ENCODE measurements at regions not wholly inside any gene's neighbourhood (a gene's known extent, or its start where the extent isn't known, plus 50 kb on each side); places are given as distances from the start of the nearest gene placed in this dataset.
"Not testable (repeated sequence)": the region's sequence is repeated elsewhere in the genome, so short reads cannot be mapped to it uniquely, and the experiment has no call there.

DNA sequence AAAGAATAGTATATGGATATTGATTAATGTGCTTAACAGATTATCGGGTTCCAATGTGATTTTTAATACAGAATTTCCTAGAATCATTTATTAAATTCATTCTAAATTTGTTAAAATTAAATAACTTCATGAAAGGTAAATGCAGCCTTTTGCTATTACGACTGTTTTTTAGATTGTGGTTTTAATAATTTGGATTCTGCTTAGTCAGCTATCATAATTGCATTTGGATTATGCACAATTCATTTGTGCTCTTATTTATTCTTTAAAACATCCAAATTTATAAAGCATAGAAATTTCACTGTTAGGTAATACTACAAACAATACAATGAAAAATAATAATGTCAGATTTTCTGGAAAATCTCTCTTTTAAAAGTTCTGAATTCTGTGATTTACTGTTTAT, 1598.5 kb downstream of the EFNA5 start:
- no peaks in the 10 kb centered on the region for H4K20me1 ChIP-seq (ENCODE audit: insufficient read depth, low read length)
- no peaks in the 10 kb centered on the region for H3K36me3 ChIP-seq (ENCODE audit: insufficient read depth, low read length)
- H3F3A ChIP-seq (ENCODE audit: insufficient read depth, low read length) = no peaks in the 10 kb centered on the region
- no peaks in the 10 kb centered on the region for H3K9me2 ChIP-seq (ENCODE audit: low read depth, low read length)
- H3K79me2 ChIP-seq (ENCODE audit: insufficient read depth, low read length) = no peaks in the 10 kb centered on the region
- H3K4me1 ChIP-seq (ENCODE audit: insufficient read depth, low read length, severe bottlenecking) = no peaks in the 10 kb centered on the region
- TF ChIP-seq, protein P1, sequence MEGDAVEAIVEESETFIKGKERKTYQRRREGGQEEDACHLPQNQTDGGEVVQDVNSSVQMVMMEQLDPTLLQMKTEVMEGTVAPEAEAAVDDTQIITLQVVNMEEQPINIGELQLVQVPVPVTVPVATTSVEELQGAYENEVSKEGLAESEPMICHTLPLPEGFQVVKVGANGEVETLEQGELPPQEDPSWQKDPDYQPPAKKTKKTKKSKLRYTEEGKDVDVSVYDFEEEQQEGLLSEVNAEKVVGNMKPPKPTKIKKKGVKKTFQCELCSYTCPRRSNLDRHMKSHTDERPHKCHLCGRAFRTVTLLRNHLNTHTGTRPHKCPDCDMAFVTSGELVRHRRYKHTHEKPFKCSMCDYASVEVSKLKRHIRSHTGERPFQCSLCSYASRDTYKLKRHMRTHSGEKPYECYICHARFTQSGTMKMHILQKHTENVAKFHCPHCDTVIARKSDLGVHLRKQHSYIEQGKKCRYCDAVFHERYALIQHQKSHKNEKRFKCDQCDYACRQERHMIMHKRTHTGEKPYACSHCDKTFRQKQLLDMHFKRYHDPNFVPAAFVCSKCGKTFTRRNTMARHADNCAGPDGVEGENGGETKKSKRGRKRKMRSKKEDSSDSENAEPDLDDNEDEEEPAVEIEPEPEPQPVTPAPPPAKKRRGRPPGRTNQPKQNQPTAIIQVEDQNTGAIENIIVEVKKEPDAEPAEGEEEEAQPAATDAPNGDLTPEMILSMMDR (IDR thresholded peaks at IDR 0.05; ENCODE audit: low read length) = no peak
- no peak for TF ChIP-seq EZH2 (IDR thresholded peaks at IDR 0.05; ENCODE audit: borderline replicate concordance, low read length)
- no peak overlapping the region for H3K4me2 ChIP-seq (ENCODE audit: low read length)
- H3K27ac ChIP-seq (ENCODE audit: low read depth, low read length, poor library complexity, severe bottlenecking) = no peak overlapping the region
- no peak overlapping the region for H3K4me3 ChIP-seq (ENCODE audit: low read depth, low read length, poor library complexity, severe bottlenecking)
- no peak overlapping the region for H2AFZ ChIP-seq (ENCODE audit: low read length)
- no peaks in the 10 kb centered on the region for H3K27me3 ChIP-seq (ENCODE audit: insufficient read depth, low read length)
- H3K9ac ChIP-seq (ENCODE audit: low read length) = no peak overlapping the region
- H3K9me3 ChIP-seq (ENCODE audit: low read length) = no peaks in the 10 kb centered on the region

DNA sequence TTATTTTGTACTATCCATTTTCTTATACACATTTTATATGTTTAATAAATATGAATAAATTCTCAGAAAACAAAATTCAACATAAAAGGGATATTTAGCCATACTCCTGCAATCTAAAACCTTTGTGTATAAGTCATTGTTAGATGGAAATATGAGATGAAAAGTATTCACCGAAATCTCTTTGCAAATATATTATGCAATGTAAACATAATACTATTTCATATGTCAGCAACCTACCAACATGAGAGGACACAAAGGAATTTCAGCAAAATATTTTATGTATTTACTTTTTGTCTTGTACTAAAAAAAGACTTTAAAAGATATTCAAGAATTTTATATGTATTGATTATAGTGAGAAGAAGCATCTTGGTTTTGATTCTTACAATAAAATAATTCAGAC, 1623.4 kb downstream of the EFNA5 start:
- H3K4me3 ChIP-seq (ENCODE audit: low read depth, low read length, poor library complexity, severe bottlenecking) = no peak overlapping the region
- H3K36me3 ChIP-seq (ENCODE audit: insufficient read depth, low read length) = no peaks in the 10 kb centered on the region
- H3K4me1 ChIP-seq (ENCODE audit: insufficient read depth, low read length, severe bottlenecking) = no peaks in the 10 kb centered on the region
- no peak overlapping the region for H3K27ac ChIP-seq (ENCODE audit: low read depth, low read length, poor library complexity, severe bottlenecking)
- H3K9me3 ChIP-seq (ENCODE audit: low read length) = no peaks in the 10 kb centered on the region
- TF ChIP-seq, protein P1 (IDR thresholded peaks at IDR 0.05; ENCODE audit: low read length) = no peak
- no peak for TF ChIP-seq EZH2 (IDR thresholded peaks at IDR 0.05; ENCODE audit: borderline replicate concordance, low read length)
- no peak overlapping the region for H3K9ac ChIP-seq (ENCODE audit: low read length)
- no peak overlapping the region for H2AFZ ChIP-seq (ENCODE audit: low read length)
- no peak overlapping the region for H3K4me2 ChIP-seq (ENCODE audit: low read length)
- H3K9me2 ChIP-seq (ENCODE audit: low read depth, low read length) = no peaks in the 10 kb centered on the region
- no peaks in the 10 kb centered on the region for H3K79me2 ChIP-seq (ENCODE audit: insufficient read depth, low read length)
- no peaks in the 10 kb centered on the region for H4K20me1 ChIP-seq (ENCODE audit: insufficient read depth, low read length)
- H3K27me3 ChIP-seq (ENCODE audit: insufficient read depth, low read length) = no peaks in the 10 kb centered on the region
- no peaks in the 10 kb centered on the region for H3F3A ChIP-seq (ENCODE audit: insufficient read depth, low read length)

DNA sequence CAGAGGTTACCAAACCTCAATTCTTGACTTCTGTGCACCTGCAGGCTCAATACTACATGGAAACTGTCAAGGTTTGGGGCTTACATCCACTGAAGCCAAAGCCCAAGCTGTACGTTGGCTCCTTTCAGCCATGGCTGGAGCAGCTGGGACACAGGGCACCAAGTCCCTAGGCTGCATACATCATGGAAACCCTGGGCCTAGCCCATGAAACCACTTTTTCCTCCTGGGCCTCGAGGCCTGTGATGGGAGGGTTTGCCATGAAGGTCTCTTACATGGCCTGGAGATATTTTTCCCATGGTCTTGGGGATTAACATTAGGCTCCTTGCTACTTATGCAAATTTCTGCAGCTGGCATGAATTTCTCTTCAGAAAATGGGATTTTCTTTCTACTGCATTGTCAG, 1638.7 kb downstream of the EFNA5 start:
- H3K4me2 ChIP-seq (ENCODE audit: low read length); H3K27ac ChIP-seq (ENCODE audit: low read depth, low read length, poor library complexity, severe bottlenecking); H3K9me2 ChIP-seq (ENCODE audit: low read depth, low read length); H3K27me3 ChIP-seq (ENCODE audit: insufficient read depth, low read length); H3K36me3 ChIP-seq (ENCODE audit: insufficient read depth, low read length); H3K9me3 ChIP-seq (ENCODE audit: low read length); H3K9ac ChIP-seq (ENCODE audit: low read length); H3F3A ChIP-seq (ENCODE audit: insufficient read depth, low read length); H3K79me2 ChIP-seq (ENCODE audit: insufficient read depth, low read length); H3K4me3 ChIP-seq (ENCODE audit: low read depth, low read length, poor library complexity, severe bottlenecking); H3K4me1 ChIP-seq (ENCODE audit: insufficient read depth, low read length, severe bottlenecking); H2AFZ ChIP-seq (ENCODE audit: low read length); H4K20me1 ChIP-seq (ENCODE audit: insufficient read depth, low read length): not testable (repeated sequence)

DNA sequence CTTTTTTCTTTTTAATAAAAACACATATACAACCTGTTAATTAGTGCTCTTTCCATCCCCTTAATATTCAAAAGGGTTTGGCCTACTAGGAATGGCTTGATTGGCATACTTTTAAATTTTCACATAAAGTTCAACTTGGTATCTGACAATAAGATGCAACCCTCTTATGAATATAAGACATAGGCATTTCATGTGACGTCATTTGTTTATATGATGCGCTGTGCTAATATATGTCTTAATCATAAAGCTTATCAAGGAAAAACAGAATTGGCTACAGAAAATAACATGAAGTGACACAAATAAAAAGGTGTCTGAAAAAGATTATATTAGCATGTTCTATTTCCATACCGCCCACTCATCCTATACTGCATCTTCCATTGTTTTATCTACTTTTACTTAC, 1642.4 kb downstream of the EFNA5 start:
- H2AFZ ChIP-seq (ENCODE audit: low read length) = no peak overlapping the region
- H4K20me1 ChIP-seq (ENCODE audit: insufficient read depth, low read length) = no peaks in the 10 kb centered on the region
- H3F3A ChIP-seq (ENCODE audit: insufficient read depth, low read length) = no peaks in the 10 kb centered on the region
- no peaks in the 10 kb centered on the region for H3K4me1 ChIP-seq (ENCODE audit: insufficient read depth, low read length, severe bottlenecking)
- H3K9ac ChIP-seq (ENCODE audit: low read length) = no peak overlapping the region
- no peak overlapping the region for H3K4me2 ChIP-seq (ENCODE audit: low read length)
- no peaks in the 10 kb centered on the region for H3K9me3 ChIP-seq (ENCODE audit: low read length)
- no peaks in the 10 kb centered on the region for H3K36me3 ChIP-seq (ENCODE audit: insufficient read depth, low read length)
- TF ChIP-seq, protein P1 (IDR thresholded peaks at IDR 0.05; ENCODE audit: low read length) = no peak
- no peak for TF ChIP-seq EZH2 (IDR thresholded peaks at IDR 0.05; ENCODE audit: borderline replicate concordance, low read length)
- H3K27ac ChIP-seq (ENCODE audit: low read depth, low read length, poor library complexity, severe bottlenecking) = no peak overlapping the region
- no peaks in the 10 kb centered on the region for H3K79me2 ChIP-seq (ENCODE audit: insufficient read depth, low read length)
- H3K9me2 ChIP-seq (ENCODE audit: low read depth, low read length) = no peaks in the 10 kb centered on the region
- H3K27me3 ChIP-seq (ENCODE audit: insufficient read depth, low read length) = no peaks in the 10 kb centered on the region
- no peak overlapping the region for H3K4me3 ChIP-seq (ENCODE audit: low read depth, low read length, poor library complexity, severe bottlenecking)
